ENCODE measurements at regions not wholly inside any gene's neighbourhood (a gene's known extent, or its start where the extent isn't known, plus 50 kb on each side); places are given as distances from the start of the nearest gene placed in this dataset.

GRCh38 chr2:216553482-216554240 is 55.0 kb downstream of the RPL37A start:
- H3K4me1 ChIP-seq (ENCODE audit: insufficient read depth, low read length): peaks cover 48% of the 10 kb centered on the region
- H3K9ac ChIP-seq (ENCODE audit: low read length): no peak overlapping the region
- no peak overlapping the region for H3K4me3 ChIP-seq (ENCODE audit: low read depth in 1 of 2, low read length in 2 of 2)
- no peaks in the 10 kb centered on the region for H3K9me3 ChIP-seq (ENCODE audit: low read length)
- H3K36me3 ChIP-seq (ENCODE audit: insufficient read depth, low read length): no peaks in the 10 kb centered on the region
- H3K27me3 ChIP-seq (ENCODE audit: control insufficient read depth in 1 of 2, insufficient read depth in 2 of 2, low read length in 2 of 2): no peaks in the 10 kb centered on the region
- H3K27ac ChIP-seq (ENCODE audit: low read depth, low read length): no peak overlapping the region

- Histone ChIP-seq H3K9me3 (ENCODE audit: low read length) (no peaks in the 10 kb centered on the region), H3K27ac (ENCODE audit: low read depth, low read length) (no peak overlapping the region), H3K9ac (ENCODE audit: low read length) (no peak overlapping the region), H3K27me3 (ENCODE audit: control insufficient read depth in 1 of 2, insufficient read depth in 2 of 2, low read length in 2 of 2) (no peaks in the 10 kb centered on the region), H3K4me1 (ENCODE audit: insufficient read depth, low read length) (peaks cover 42% of the 10 kb centered on the region), H3K36me3 (ENCODE audit: insufficient read depth, low read length) (no peaks in the 10 kb centered on the region), H3K4me3 (ENCODE audit: low read depth in 1 of 2, low read length in 2 of 2) (no peak overlapping the region)
Measured at GRCh38 chr2:216554286-216554685, 55.6 kb downstream of the RPL37A start.

- Histone ChIP-seq H3K9ac (ENCODE audit: low read length) (no peak overlapping the region), H3K4me1 (ENCODE audit: insufficient read depth, low read length) (peaks cover 37% of the 10 kb centered on the region), H3K27ac (ENCODE audit: low read depth, low read length) (no peak overlapping the region)
Measured at GRCh38 chr2:216554755-216555154, 56.1 kb downstream of the RPL37A start.

GRCh38 chr2:216555274-216555673 is 56.6 kb downstream of the RPL37A start:
- Histone ChIP-seq H3K4me3 (ENCODE audit: low read depth in 1 of 2, low read length in 2 of 2) (no peak overlapping the region), H3K4me1 (ENCODE audit: insufficient read depth, low read length) (peaks cover 33% of the 10 kb centered on the region), H3K9me3 (ENCODE audit: low read length) (no peaks in the 10 kb centered on the region), H3K9ac (ENCODE audit: low read length) (no peak overlapping the region), H3K27ac (ENCODE audit: low read depth, low read length) (no peak overlapping the region), H3K27me3 (ENCODE audit: control insufficient read depth in 1 of 2, insufficient read depth in 2 of 2, low read length in 2 of 2) (no peaks in the 10 kb centered on the region), H3K36me3 (ENCODE audit: insufficient read depth, low read length) (no peaks in the 10 kb centered on the region)

More at GRCh38 chr2:216554755-216555154, 56.1 kb downstream of the RPL37A start:
- Histone ChIP-seq H3K4me3 (ENCODE audit: low read depth in 1 of 2, low read length in 2 of 2) (no peak overlapping the region), H3K9me3 (ENCODE audit: low read length) (no peaks in the 10 kb centered on the region), H3K36me3 (ENCODE audit: insufficient read depth, low read length) (no peaks in the 10 kb centered on the region), H3K27me3 (ENCODE audit: control insufficient read depth in 1 of 2, insufficient read depth in 2 of 2, low read length in 2 of 2) (no peaks in the 10 kb centered on the region)

GRCh38 chr2:216556202-216556601 is 57.6 kb downstream of the RPL37A start:
- H3K4me1 ChIP-seq (ENCODE audit: insufficient read depth, low read length): peaks cover 33% of the 10 kb centered on the region
- H3K9me3 ChIP-seq (ENCODE audit: low read length): no peaks in the 10 kb centered on the region
- H3K9ac ChIP-seq (ENCODE audit: low read length): no peak overlapping the region
- H3K27ac ChIP-seq (ENCODE audit: low read depth, low read length): no peak overlapping the region
- H3K36me3 ChIP-seq (ENCODE audit: insufficient read depth, low read length): no peaks in the 10 kb centered on the region
- H3K4me3 ChIP-seq (ENCODE audit: low read depth in 1 of 2, low read length in 2 of 2): no peak overlapping the region
- no peaks in the 10 kb centered on the region for H3K27me3 ChIP-seq (ENCODE audit: control insufficient read depth in 1 of 2, insufficient read depth in 2 of 2, low read length in 2 of 2)

GRCh38 chr2:216557413-216557812 is 58.8 kb downstream of the RPL37A start:
- Histone ChIP-seq H3K9ac (ENCODE audit: low read length) (no peak overlapping the region), H3K4me3 (ENCODE audit: low read depth in 1 of 2, low read length in 2 of 2) (no peak overlapping the region), H3K9me3 (ENCODE audit: low read length) (no peaks in the 10 kb centered on the region), H3K27ac (ENCODE audit: low read depth, low read length) (no peak overlapping the region), H3K36me3 (ENCODE audit: insufficient read depth, low read length) (no peaks in the 10 kb centered on the region), H3K27me3 (ENCODE audit: control insufficient read depth in 1 of 2, insufficient read depth in 2 of 2, low read length in 2 of 2) (no peaks in the 10 kb centered on the region), H3K4me1 (ENCODE audit: insufficient read depth, low read length) (peaks cover 27% of the 10 kb centered on the region)

- Histone ChIP-seq H3K27me3 (ENCODE audit: control insufficient read depth in 1 of 2, insufficient read depth in 2 of 2, low read length in 2 of 2) (no peaks in the 10 kb centered on the region), H3K36me3 (ENCODE audit: insufficient read depth, low read length) (no peaks in the 10 kb centered on the region), H3K4me1 (ENCODE audit: insufficient read depth, low read length) (peaks cover 27% of the 10 kb centered on the region), H3K27ac (ENCODE audit: low read depth, low read length) (no peak overlapping the region), H3K4me3 (ENCODE audit: low read depth in 1 of 2, low read length in 2 of 2) (no peak overlapping the region), H3K9me3 (ENCODE audit: low read length) (no peaks in the 10 kb centered on the region), H3K9ac (ENCODE audit: low read length) (no peak overlapping the region)
Measured at GRCh38 chr2:216557820-216558219, 59.2 kb downstream of the RPL37A start.

GRCh38 chr2:216559625-216560156 is 61.0 kb downstream of the RPL37A start:
- H3K4me1 ChIP-seq (ENCODE audit: insufficient read depth, low read length): peaks cover 24% of the 10 kb centered on the region
- H3K9me3 ChIP-seq (ENCODE audit: low read length): no peaks in the 10 kb centered on the region
- no peak overlapping the region for H3K4me3 ChIP-seq (ENCODE audit: low read depth in 1 of 2, low read length in 2 of 2)
- H3K36me3 ChIP-seq (ENCODE audit: insufficient read depth, low read length): no peaks in the 10 kb centered on the region
- no peak overlapping the region for H3K9ac ChIP-seq (ENCODE audit: low read length)
- H3K27ac ChIP-seq (ENCODE audit: low read depth, low read length): no peak overlapping the region
- H3K27me3 ChIP-seq (ENCODE audit: control insufficient read depth in 1 of 2, insufficient read depth in 2 of 2, low read length in 2 of 2): no peaks in the 10 kb centered on the region

- Histone ChIP-seq H3K9ac (ENCODE audit: low read length) (no peak overlapping the region), H3K4me3 (ENCODE audit: low read depth in 1 of 2, low read length in 2 of 2) (no peak overlapping the region), H3K36me3 (ENCODE audit: insufficient read depth, low read length) (no peaks in the 10 kb centered on the region), H3K27ac (ENCODE audit: low read depth, low read length) (peak overlapping the region; percentile 72), H3K4me1 (ENCODE audit: insufficient read depth, low read length) (peaks cover 13% of the 10 kb centered on the region), H3K9me3 (ENCODE audit: low read length) (no peaks in the 10 kb centered on the region), H3K27me3 (ENCODE audit: control insufficient read depth in 1 of 2, insufficient read depth in 2 of 2, low read length in 2 of 2) (no peaks in the 10 kb centered on the region)
Measured at GRCh38 chr2:216560838-216561270, 62.2 kb downstream of the RPL37A start.

GRCh38 chr2:216562696-216563435 is 64.2 kb downstream of the RPL37A start:
- peaks cover 11% of the 10 kb centered on the region for H3K4me1 ChIP-seq (ENCODE audit: insufficient read depth, low read length)
- H3K27ac ChIP-seq (ENCODE audit: low read depth, low read length): no peak overlapping the region
- H3K4me3 ChIP-seq (ENCODE audit: low read depth in 1 of 2, low read length in 2 of 2): no peak overlapping the region
- no peaks in the 10 kb centered on the region for H3K36me3 ChIP-seq (ENCODE audit: insufficient read depth, low read length)
- no peaks in the 10 kb centered on the region for H3K27me3 ChIP-seq (ENCODE audit: control insufficient read depth in 1 of 2, insufficient read depth in 2 of 2, low read length in 2 of 2)
- H3K9ac ChIP-seq (ENCODE audit: low read length): no peak overlapping the region
- no peaks in the 10 kb centered on the region for H3K9me3 ChIP-seq (ENCODE audit: low read length)

GRCh38 chr2:216563646-216564045 is 65.0 kb downstream of the RPL37A start:
- H3K27me3 ChIP-seq (ENCODE audit: control insufficient read depth in 1 of 2, insufficient read depth in 2 of 2, low read length in 2 of 2): no peaks in the 10 kb centered on the region
- H3K4me1 ChIP-seq (ENCODE audit: insufficient read depth, low read length): peaks cover 11% of the 10 kb centered on the region
- no peak overlapping the region for H3K27ac ChIP-seq (ENCODE audit: low read depth, low read length)
- no peaks in the 10 kb centered on the region for H3K9me3 ChIP-seq (ENCODE audit: low read length)
- H3K36me3 ChIP-seq (ENCODE audit: insufficient read depth, low read length): no peaks in the 10 kb centered on the region
- H3K4me3 ChIP-seq (ENCODE audit: low read depth in 1 of 2, low read length in 2 of 2): no peak overlapping the region
- no peak overlapping the region for H3K9ac ChIP-seq (ENCODE audit: low read length)

All from muscle layer of colon (tissue), 2 donors.